ENCODE measurements at regions not wholly inside any gene's neighbourhood (a gene's known extent, or its start where the extent isn't known, plus 50 kb on each side); places are given as distances from the start of the nearest gene placed in this dataset.

GRCh38 chr11:134512571-134513538 lies 100.8 kb upstream of the B3GAT1 start:
- 69 to 88% methylated on average over 2 to 21 of the region's 21 CpGs for WGBS, 2 donors (ENCODE audit: low coverage in 1 of 2)
- DNase-seq = no peak
- intact Hi-C loops (cut with DNase I; ENCODE audit: low total_unique reads) = no loop called here
- H3K27me3 ChIP-seq = no peaks in the 10 kb centered on the region
- no peaks in the 10 kb centered on the region for H3K9me3 ChIP-seq
- peaks cover 3 to 23% (median 17%) of the 10 kb centered on the region in 4 donors for H3K4me1 ChIP-seq
- no peaks in the 10 kb centered on the region for H3K36me3 ChIP-seq
- TF ChIP-seq EP300 (IDR thresholded peaks at IDR 0.05; ENCODE audit: low read depth) (no peak), POLR2AphosphoS5 (IDR thresholded peaks at IDR 0.05) (no peak), CTCF (IDR thresholded peaks at IDR 0.05) (no peak), POLR2A (IDR thresholded peaks at IDR 0.05) (no peak)
- no peak overlapping the region for H3K4me3 ChIP-seq
- H3K27ac ChIP-seq = no peak overlapping the region
- in situ Hi-C loops (cut with MboI; ENCODE audit: low pct_ligation_motif_present in 1 of 4, low pct_unique_long_range_greater_than_20kb in 1 of 4, low sequenced_read_pairs in 3 of 4) = no loop called here

GRCh38 chr11:134512061-134512460 lies 100.0 kb upstream of the B3GAT1 start:
- H3K36me3 ChIP-seq = no peaks in the 10 kb centered on the region
- no peaks in the 10 kb centered on the region for H3K27me3 ChIP-seq
- H3K4me1 ChIP-seq = peaks cover 3 to 23% (median 17%) of the 10 kb centered on the region in 4 donors
- TF ChIP-seq POLR2AphosphoS5 (IDR thresholded peaks at IDR 0.05) (no peak), POLR2A (IDR thresholded peaks at IDR 0.05) (no peak), EP300 (IDR thresholded peaks at IDR 0.05; ENCODE audit: low read depth) (no peak), CTCF (IDR thresholded peaks at IDR 0.05) (no peak)
- in situ Hi-C loops (cut with MboI; ENCODE audit: low pct_ligation_motif_present in 1 of 4, low pct_unique_long_range_greater_than_20kb in 1 of 4, low sequenced_read_pairs in 3 of 4) = no loop called here
- H3K27ac ChIP-seq = no peak overlapping the region
- DNase-seq = no peak
- no peaks in the 10 kb centered on the region for H3K9me3 ChIP-seq
- no peak overlapping the region for H3K4me3 ChIP-seq
- intact Hi-C loops (cut with DNase I; ENCODE audit: low total_unique reads) = no loop called here
- 70 to 92% methylated on average over 2 to 7 of the region's 7 CpGs for WGBS, 2 donors (ENCODE audit: low coverage in 1 of 2)

- H3K9me3 ChIP-seq = no peaks in the 10 kb centered on the region
- H3K4me1 ChIP-seq = peaks cover 3 to 18% (median 16%) of the 10 kb centered on the region in 4 donors
- TF ChIP-seq POLR2A (IDR thresholded peaks at IDR 0.05) = no peak
- no peak for TF ChIP-seq CTCF (IDR thresholded peaks at IDR 0.05)
- no peak for TF ChIP-seq EP300 (IDR thresholded peaks at IDR 0.05; ENCODE audit: low read depth)
- TF ChIP-seq POLR2AphosphoS5 (IDR thresholded peaks at IDR 0.05) = no peak
- H3K27ac ChIP-seq = no peak overlapping the region
- no peaks in the 10 kb centered on the region for H3K36me3 ChIP-seq
- H3K27me3 ChIP-seq = no peaks in the 10 kb centered on the region
- 61% methylated on average over 2 of the region's 2 CpGs; no CpG with 5 or more reads in 1 of the 2 donors for WGBS, 2 donors (ENCODE audit: low coverage in 1 of 2)
- intact Hi-C loops (cut with DNase I; ENCODE audit: low total_unique reads) (no loop called here), in situ Hi-C loops (cut with MboI; ENCODE audit: low pct_ligation_motif_present in 1 of 4, low pct_unique_long_range_greater_than_20kb in 1 of 4, low sequenced_read_pairs in 3 of 4) (no loop called here)
- DNase-seq = no peak
- H3K4me3 ChIP-seq = no peak overlapping the region
These were observed 99.2 kb upstream of the B3GAT1 start for GRCh38 chr11:134511255-134511654.

GRCh38 chr11:134510233-134511040 lies 98.4 kb upstream of the B3GAT1 start:
- TF ChIP-seq POLR2A (IDR thresholded peaks at IDR 0.05) = no peak
- TF ChIP-seq POLR2AphosphoS5 (IDR thresholded peaks at IDR 0.05) = no peak
- no peak for TF ChIP-seq CTCF (IDR thresholded peaks at IDR 0.05)
- no peak for TF ChIP-seq EP300 (IDR thresholded peaks at IDR 0.05; ENCODE audit: low read depth)
- no peak for DNase-seq
- in situ Hi-C loops (cut with MboI; ENCODE audit: low pct_ligation_motif_present in 1 of 4, low pct_unique_long_range_greater_than_20kb in 1 of 4, low sequenced_read_pairs in 3 of 4) (no loop called here), intact Hi-C loops (cut with DNase I; ENCODE audit: low total_unique reads) (no loop called here)
- H3K27me3 ChIP-seq = no peaks in the 10 kb centered on the region
- H3K9me3 ChIP-seq = no peaks in the 10 kb centered on the region
- H3K4me3 ChIP-seq = no peak overlapping the region
- H3K36me3 ChIP-seq = no peaks in the 10 kb centered on the region
- peaks cover 3 to 9% (median 9%) of the 10 kb centered on the region in 4 donors for H3K4me1 ChIP-seq
- H3K27ac ChIP-seq = no peak overlapping the region
- 78% methylated on average over 21 of the region's 22 CpGs; no CpG with 5 or more reads in 1 of the 2 donors for WGBS, 2 donors (ENCODE audit: low coverage in 1 of 2)
